PFSK-1 (cell line): ENCODE measurements at regions not wholly inside any gene's neighbourhood (a gene's known extent, or its start where the extent isn't known, plus 50 kb on each side); places are given as distances from the start of the nearest gene placed in this dataset.

ENCODE experiments used
- FOXP2 ChIP-seq: optimal IDR thresholded peaks from 2 replicates; pipeline ENCODE3; 2011; ENCODE audit warnings: borderline replicate concordance, control low read depth, inconsistent platforms; ENCODE audit not compliant: insufficient read depth; ENCODE audit errors: extremely low read length, extremely low read depth
- POLR2AphosphoS5 ChIP-seq: IDR thresholded peaks from 2 replicates; pipeline ENCODE4 v1.6.1; 2012; ENCODE audit warnings: low read depth, mild to moderate bottlenecking, control low read depth, low read length, moderate library complexity
- SIN3A ChIP-seq: IDR thresholded peaks from 2 replicates; pipeline ENCODE4 v1.6.1; 2012; ENCODE audit warnings: mild to moderate bottlenecking, low read length, moderate library complexity, borderline replicate concordance; ENCODE audit not compliant: insufficient read depth
- TAF1 ChIP-seq: IDR thresholded peaks from 2 replicates; pipeline ENCODE4 v1.6.1; 2012; ENCODE audit warnings: low read length, control low read depth, borderline replicate concordance; ENCODE audit not compliant: insufficient read depth
- TF ChIP-seq, protein P1 (sequence below), 2 experiments: IDR thresholded peaks; 2 replicates each; pipeline versions ENCODE4 v1.6.1 to v1.8.0; 2011 to 2012; ENCODE audit warnings: low read depth in 2 of 2, low read length in 2 of 2, control low read depth in 1 of 2, inconsistent platforms in 1 of 2, mild to moderate bottlenecking in 1 of 2, moderate library complexity in 1 of 2; ENCODE audit not compliant: insufficient read depth in 1 of 2

DNA sequence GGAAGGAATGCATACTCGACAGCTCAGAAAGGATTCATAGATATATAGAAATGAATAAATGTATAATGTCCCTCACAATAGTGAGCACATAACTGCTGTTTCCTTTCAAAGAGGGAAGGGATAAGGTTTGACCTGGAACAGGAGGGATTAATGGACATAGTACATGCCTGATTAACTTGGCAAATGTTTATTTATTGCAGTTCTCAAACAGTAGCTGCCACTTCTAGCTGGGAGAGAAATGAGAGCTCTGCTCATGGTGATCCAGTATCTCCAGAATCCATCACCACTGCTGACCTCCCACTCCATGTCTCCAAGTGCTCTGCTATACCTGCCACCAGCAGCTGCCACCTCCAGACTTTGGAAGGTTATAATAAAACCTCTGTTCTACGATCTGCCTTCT lies 108.1 kb downstream of the LRIG3 start:
- TF ChIP-seq FOXP2: no peak
- TF ChIP-seq TAF1: no peak
- no peak for TF ChIP-seq SIN3A
- TF ChIP-seq, protein P1, sequence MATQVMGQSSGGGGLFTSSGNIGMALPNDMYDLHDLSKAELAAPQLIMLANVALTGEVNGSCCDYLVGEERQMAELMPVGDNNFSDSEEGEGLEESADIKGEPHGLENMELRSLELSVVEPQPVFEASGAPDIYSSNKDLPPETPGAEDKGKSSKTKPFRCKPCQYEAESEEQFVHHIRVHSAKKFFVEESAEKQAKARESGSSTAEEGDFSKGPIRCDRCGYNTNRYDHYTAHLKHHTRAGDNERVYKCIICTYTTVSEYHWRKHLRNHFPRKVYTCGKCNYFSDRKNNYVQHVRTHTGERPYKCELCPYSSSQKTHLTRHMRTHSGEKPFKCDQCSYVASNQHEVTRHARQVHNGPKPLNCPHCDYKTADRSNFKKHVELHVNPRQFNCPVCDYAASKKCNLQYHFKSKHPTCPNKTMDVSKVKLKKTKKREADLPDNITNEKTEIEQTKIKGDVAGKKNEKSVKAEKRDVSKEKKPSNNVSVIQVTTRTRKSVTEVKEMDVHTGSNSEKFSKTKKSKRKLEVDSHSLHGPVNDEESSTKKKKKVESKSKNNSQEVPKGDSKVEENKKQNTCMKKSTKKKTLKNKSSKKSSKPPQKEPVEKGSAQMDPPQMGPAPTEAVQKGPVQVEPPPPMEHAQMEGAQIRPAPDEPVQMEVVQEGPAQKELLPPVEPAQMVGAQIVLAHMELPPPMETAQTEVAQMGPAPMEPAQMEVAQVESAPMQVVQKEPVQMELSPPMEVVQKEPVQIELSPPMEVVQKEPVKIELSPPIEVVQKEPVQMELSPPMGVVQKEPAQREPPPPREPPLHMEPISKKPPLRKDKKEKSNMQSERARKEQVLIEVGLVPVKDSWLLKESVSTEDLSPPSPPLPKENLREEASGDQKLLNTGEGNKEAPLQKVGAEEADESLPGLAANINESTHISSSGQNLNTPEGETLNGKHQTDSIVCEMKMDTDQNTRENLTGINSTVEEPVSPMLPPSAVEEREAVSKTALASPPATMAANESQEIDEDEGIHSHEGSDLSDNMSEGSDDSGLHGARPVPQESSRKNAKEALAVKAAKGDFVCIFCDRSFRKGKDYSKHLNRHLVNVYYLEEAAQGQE (IDR thresholded peaks at IDR 0.05; ENCODE audit: insufficient read depth in 1 of 2, low read depth in 2 of 2, low read length in 2 of 2): no peak
- no peak for TF ChIP-seq POLR2AphosphoS5

DNA sequence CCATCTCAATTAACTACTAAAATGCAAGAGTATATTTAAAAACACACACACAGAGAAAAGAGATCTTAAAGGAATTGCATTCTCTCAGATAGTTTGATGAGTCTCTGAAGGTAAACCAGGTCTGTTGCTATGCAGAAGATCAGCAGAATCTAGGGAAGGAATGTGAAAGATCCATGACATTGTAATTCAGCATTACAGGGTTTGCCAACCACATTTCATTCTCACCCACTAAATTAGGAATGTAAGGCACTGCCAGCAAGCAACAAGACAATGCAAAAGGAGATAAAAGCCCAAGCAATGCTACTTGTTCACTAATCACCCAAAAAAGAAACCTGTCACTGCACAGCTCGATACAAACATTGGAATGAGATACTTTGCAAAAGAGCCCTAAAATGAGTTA lies 106.3 kb downstream of the LRIG3 start:
- TF ChIP-seq SIN3A (no peak), TAF1 (no peak), POLR2AphosphoS5 (no peak), FOXP2 (no peak)
- TF ChIP-seq, protein P1 (IDR thresholded peaks at IDR 0.05; ENCODE audit: insufficient read depth in 1 of 2, low read depth in 2 of 2, low read length in 2 of 2): no peak

DNA sequence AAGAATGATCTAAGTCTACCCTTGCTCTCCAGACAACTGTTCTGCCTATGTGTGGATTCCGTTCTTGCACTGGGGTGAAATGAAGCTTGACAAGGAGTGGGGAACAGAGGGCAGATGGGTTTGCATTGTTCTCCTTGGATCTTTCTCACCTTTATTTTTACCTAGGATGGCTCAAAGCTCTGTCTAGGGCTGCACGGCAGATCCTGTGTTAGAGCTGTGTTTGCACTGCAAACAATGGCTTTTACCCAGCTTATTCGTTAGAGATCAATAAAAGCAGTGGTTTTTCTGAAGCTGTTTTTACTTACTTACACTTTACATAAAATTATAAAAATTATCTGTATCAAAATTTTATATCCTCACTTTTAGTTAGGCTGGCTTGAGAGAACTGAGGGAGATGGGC lies 105.1 kb downstream of the LRIG3 start:
- TF ChIP-seq FOXP2 (no peak), SIN3A (no peak), TAF1 (no peak)
- TF ChIP-seq, protein P1 (IDR thresholded peaks at IDR 0.05; ENCODE audit: insufficient read depth in 1 of 2, low read depth in 2 of 2, low read length in 2 of 2): no peak

DNA sequence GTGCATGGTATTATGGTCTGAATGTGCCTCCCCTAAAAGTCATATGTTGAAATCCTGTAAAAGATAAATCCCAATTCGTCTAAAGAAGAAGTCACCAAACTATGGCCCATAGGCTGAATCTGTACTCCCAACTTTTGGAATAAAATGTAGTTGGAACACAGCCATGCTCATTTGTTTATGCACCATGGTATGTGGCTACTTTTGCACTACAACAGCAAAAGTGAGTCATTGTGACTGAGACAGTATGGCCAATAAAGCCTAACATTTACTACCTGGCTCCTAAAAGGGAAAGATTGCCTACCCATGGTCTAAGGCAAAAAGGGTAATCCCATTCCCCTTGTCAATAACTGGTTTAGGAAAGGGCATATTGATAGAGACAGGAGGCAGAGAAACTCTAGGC lies 101.8 kb downstream of the LRIG3 start:
- TF ChIP-seq FOXP2 (no peak), SIN3A (no peak), POLR2AphosphoS5 (no peak), TAF1 (no peak)
- TF ChIP-seq, protein P1 (IDR thresholded peaks at IDR 0.05; ENCODE audit: insufficient read depth in 1 of 2, low read depth in 2 of 2, low read length in 2 of 2): no peak

DNA sequence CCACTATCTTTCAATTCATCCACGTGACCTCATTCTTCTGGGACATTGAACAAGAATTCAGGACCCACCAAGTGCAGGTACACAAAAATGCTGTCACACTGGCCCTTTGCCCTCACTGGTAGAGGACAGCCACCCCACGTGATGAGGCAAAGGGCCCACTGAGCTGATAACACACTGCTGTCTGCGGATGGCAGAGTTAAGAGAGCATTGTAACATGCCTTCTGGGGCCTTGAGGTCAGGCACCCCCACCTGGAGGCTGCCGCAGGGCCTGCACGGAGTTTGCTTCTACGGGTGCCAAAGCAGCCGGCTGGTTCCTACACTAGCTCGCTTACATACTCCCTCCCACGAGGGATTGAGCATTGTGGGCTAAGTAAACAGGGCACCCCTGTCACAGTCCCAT lies 101.0 kb downstream of the LRIG3 start:
- TF ChIP-seq TAF1 (no peak), FOXP2 (no peak), SIN3A (no peak), POLR2AphosphoS5 (no peak)
- TF ChIP-seq, protein P1 (IDR thresholded peaks at IDR 0.05; ENCODE audit: insufficient read depth in 1 of 2, low read depth in 2 of 2, low read length in 2 of 2): no peak
